AG04449 (cell line): ENCODE measurements at regions not wholly inside any gene's neighbourhood (a gene's known extent, or its start where the extent isn't known, plus 50 kb on each side); places are given as distances from the start of the nearest gene placed in this dataset.

Experiments
- CTCF ChIA-PET: fragments of 350-600 bp; formaldehyde crosslinking; extraction: SDS; loops from one replicate; lab custom pipeline; 2021; ENCODE audit warnings: antibody characterized with exemption; lab: Yijun Ruan, JAX
- POLR2A ChIA-PET: fragments of 400-600, 350-600 bp; formaldehyde crosslinking; extraction: SDS; loops from one replicate; lab custom pipeline; 2020; ENCODE audit warnings: antibody characterized with exemption, inconsistent platforms; lab: Yijun Ruan, JAX
- DNase-seq: peaks from one replicate; pipeline ENCODE4 v3.0.0-alpha.2; 2010; ENCODE audit warnings: low read depth, low spot score
- H3K4me3 ChIP-seq: 2 replicates; pipeline ENCODE4 v1.5.1; 2011; ENCODE audit warnings: low read depth, mild to moderate bottlenecking, control low read depth, low read length
- CTCF ChIP-seq: IDR thresholded peaks from one replicate; pipeline ENCODE4 v1.5.1; 2011; ENCODE audit warnings: mild to moderate bottlenecking, moderate library complexity, low read length, control low read depth, inconsistent platforms; ENCODE audit not compliant: insufficient read depth; ENCODE audit errors: missing control alignments

- TF ChIP-seq CTCF, result no peak
- ChIA-PET POLR2A (no interaction called here), CTCF (no interaction called here)
- H3K4me3 ChIP-seq, result no peak overlapping the region
- DNase-seq, result no peak
Observed at GRCh38 chr5:29796013-29796412, 1397.5 kb upstream of the CDH6 start.

- no peak for TF ChIP-seq CTCF
- DNase-seq, result no peak
- CTCF ChIA-PET, result no interaction called here
- H3K4me3 ChIP-seq, result no peak overlapping the region
- POLR2A ChIA-PET, result no interaction called here
Observed at GRCh38 chr5:29795096-29795652, 1398.3 kb upstream of the CDH6 start.

- CTCF ChIA-PET, result no interaction called here
- no peak overlapping the region for H3K4me3 ChIP-seq
- DNase-seq, result no peak
- POLR2A ChIA-PET, result no interaction called here
- TF ChIP-seq CTCF, result no peak
Observed at GRCh38 chr5:29794141-29794787, 1399.2 kb upstream of the CDH6 start.

GRCh38 chr5:29790281-29790680 is 1403.2 kb upstream of the CDH6 start:
- ChIA-PET POLR2A (no interaction called here), CTCF (no interaction called here)
- DNase-seq, result no peak
- no peak overlapping the region for H3K4me3 ChIP-seq
- no peak for TF ChIP-seq CTCF

DNA sequence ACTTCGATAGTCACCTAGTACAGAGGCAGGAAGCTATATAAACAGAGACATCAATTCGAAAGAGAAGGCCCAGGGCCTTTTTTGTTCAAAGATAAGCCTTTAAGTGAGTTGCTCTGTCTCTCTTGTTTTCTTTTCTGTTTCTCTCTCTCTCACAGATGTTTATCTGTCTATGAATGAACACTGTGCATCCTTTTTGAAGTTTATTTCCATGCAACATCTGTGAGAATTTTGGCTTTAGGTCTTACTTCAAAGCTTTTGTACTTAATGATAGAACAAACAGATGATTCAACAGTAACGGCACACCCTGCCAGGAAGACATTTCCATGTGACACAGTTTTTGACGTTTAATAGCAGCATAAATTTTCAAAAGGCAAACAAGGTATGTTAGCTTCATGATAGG is 1413.1 kb upstream of the CDH6 start:
- ChIA-PET POLR2A (no interaction called here), CTCF (no interaction called here)
- TF ChIP-seq CTCF, result no peak
- no peak for DNase-seq
- H3K4me3 ChIP-seq, result no peak overlapping the region

DNA sequence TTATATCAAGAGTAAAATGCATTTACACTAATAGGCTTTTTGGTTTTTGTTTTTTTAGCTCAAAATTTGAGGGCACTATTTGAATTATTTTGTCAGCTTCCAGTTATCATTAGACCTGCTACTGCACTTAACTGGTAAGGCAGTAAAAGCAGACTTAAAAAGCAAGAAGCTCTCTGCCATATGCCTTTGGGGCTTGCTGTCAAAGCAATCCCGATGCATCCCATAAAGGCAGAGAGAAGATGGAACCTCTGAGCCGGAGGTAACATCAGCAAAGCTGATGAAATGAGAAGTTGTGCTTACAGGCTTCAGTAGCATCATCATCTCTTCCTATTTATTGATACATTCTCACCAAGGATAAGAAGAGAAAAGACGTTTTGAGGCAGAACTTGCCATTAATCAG is 1414.3 kb upstream of the CDH6 start:
- H3K4me3 ChIP-seq, result no peak overlapping the region
- TF ChIP-seq CTCF, result no peak
- ChIA-PET CTCF (no interaction called here), POLR2A (no interaction called here)
- DNase-seq, result no peak
